Keratinocyte (primary cell): ENCODE measurements at regions not wholly inside any gene's neighbourhood (a gene's known extent, or its start where the extent isn't known, plus 50 kb on each side); places are given as distances from the start of the nearest gene placed in this dataset.

ENCODE experiments used
- CTCF ChIP-seq, 3 experiments: IDR thresholded peaks in 1 of 3; conservative IDR thresholded peaks in 1 of 3; optimal IDR thresholded peaks in 1 of 3; 2 replicates in 2 of 3; 3 replicates in 1 of 3; pipeline versions ENCODE3 to v1.5.1; 2011; ENCODE audit warnings: low read length in 3 of 3, mild to moderate bottlenecking in 3 of 3, moderate library complexity in 2 of 3, control low read depth in 1 of 3, inconsistent platforms in 1 of 3; ENCODE audit not compliant: insufficient read depth in 2 of 3; ENCODE audit errors: extremely low read depth in 1 of 3
- EZH2 ChIP-seq: IDR thresholded peaks from one replicate; pipeline ENCODE4 v1.6.1; 2012; ENCODE audit warnings: inconsistent platforms, mild to moderate bottlenecking, low read length, moderate library complexity

GRCh38 chr15:31266712-31267111 lies 59.9 kb upstream of the KLF13 start:
- TF ChIP-seq CTCF (optimal IDR thresholded peaks at IDR 0.05 in 1 of 3, IDR thresholded peaks at IDR 0.05 in 1 of 3, conservative IDR thresholded peaks at IDR 0.05 in 1 of 3; ENCODE audit: extremely low read depth in 1 of 3, insufficient read depth in 2 of 3, low read length in 3 of 3) (no peak), EZH2 (no peak)
